DMS 273 treated with DMSO at 0.1 percent for 48 hours (cell line): ENCODE measurements at regions not wholly inside any gene's neighbourhood (a gene's known extent, or its start where the extent isn't known, plus 50 kb on each side); places are given as distances from the start of the nearest gene placed in this dataset.
A peak's percentile ranks its signal among the peaks of the same experiment; 100 is the strongest.

ENCODE experiments used
- DNase-seq: peaks from one replicate; lab custom pipeline; 2025; lab: John Stamatoyannopoulos, UW

GRCh38 chr2:100222844-100223243, 80.5 kb upstream of the AFF3 start:
- DNase-seq, result no peak

GRCh38 chr2:100218552-100218951, 76.2 kb upstream of the AFF3 start:
- no peak for DNase-seq

- no peak for DNase-seq
These were observed 74.9 kb upstream of the AFF3 start for GRCh38 chr2:100217323-100217722.

GRCh38 chr2:100216015-100216414, 73.6 kb upstream of the AFF3 start:
- DNase-seq, result no peak

GRCh38 chr2:100215371-100215770, 73.0 kb upstream of the AFF3 start:
- DNase-seq, result no peak

- peak; percentile 8 for DNase-seq
These were observed 72.0 kb upstream of the AFF3 start for GRCh38 chr2:100214265-100214971.

- no peak for DNase-seq
These were observed 71.2 kb upstream of the AFF3 start for GRCh38 chr2:100213595-100213994.

GRCh38 chr2:100212850-100213249, 70.5 kb upstream of the AFF3 start:
- DNase-seq, result no peak

- DNase-seq, result no peak
These were observed 69.1 kb upstream of the AFF3 start for GRCh38 chr2:100211521-100211920.

- DNase-seq, result no peak
These were observed 65.9 kb upstream of the AFF3 start for GRCh38 chr2:100208141-100208770.

GRCh38 chr2:100207411-100207885, 65.1 kb upstream of the AFF3 start:
- no peak for DNase-seq

GRCh38 chr2:100206731-100207255, 64.4 kb upstream of the AFF3 start:
- DNase-seq, result no peak

- no peak for DNase-seq
These were observed 62.8 kb upstream of the AFF3 start for GRCh38 chr2:100205174-100205573.

GRCh38 chr2:100202567-100202966, 60.2 kb upstream of the AFF3 start:
- no peak for DNase-seq

GRCh38 chr2:100200985-100201384, 58.6 kb upstream of the AFF3 start:
- no peak for DNase-seq

GRCh38 chr2:100199421-100199820, 57.0 kb upstream of the AFF3 start:
- no peak for DNase-seq

- DNase-seq, result no peak
These were observed 56.3 kb upstream of the AFF3 start for GRCh38 chr2:100198461-100199230.

- no peak for DNase-seq
These were observed 55.3 kb upstream of the AFF3 start for GRCh38 chr2:100197631-100198153.

GRCh38 chr2:100196786-100197494, 54.5 kb upstream of the AFF3 start:
- DNase-seq, result no peak

GRCh38 chr2:100195942-100196341, 53.6 kb upstream of the AFF3 start:
- DNase-seq, result no peak

- no peak for DNase-seq
These were observed 52.6 kb upstream of the AFF3 start for GRCh38 chr2:100194951-100195350.

- DNase-seq, result no peak
These were observed 50.9 kb upstream of the AFF3 start for GRCh38 chr2:100193291-100193710.
